ENCODE measurements at regions not wholly inside any gene's neighbourhood (a gene's known extent, or its start where the extent isn't known, plus 50 kb on each side); places are given as distances from the start of the nearest gene placed in this dataset.
A peak's percentile ranks its signal among the peaks of the same experiment; 100 is the strongest.

- Histone ChIP-seq H3K4me3 (ENCODE audit: low read depth in 2 of 2, low read length in 2 of 2) (no peak overlapping the region), H3K36me3 (ENCODE audit: control insufficient read depth, insufficient read depth, low read length) (no peaks in the 10 kb centered on the region), H3K27me3 (ENCODE audit: control insufficient read depth, insufficient read depth, low read length) (no peaks in the 10 kb centered on the region), H3K27ac (ENCODE audit: low read length) (no peak overlapping the region), H3K9me3 (ENCODE audit: control insufficient read depth, insufficient read depth, low read depth, low read length) (no peaks in the 10 kb centered on the region), H3K4me1 (ENCODE audit: control insufficient read depth, insufficient read depth, low read length) (no peaks in the 10 kb centered on the region)
- ChIA-PET CTCF (no interaction called here), POLR2A (no interaction called here)
- DNase-seq (ENCODE audit: low read depth, low spot score) (no peak), ATAC-seq (no peak)
- no TSS peak for BruUV-seq (replicated peaks)
- no peak for TF ChIP-seq CTCF (IDR thresholded peaks at IDR 0.05)
- in situ Hi-C loops (cut with HindIII; ENCODE audit: low pct_unique_long_range_greater_than_20kb, low sequenced_read_pairs): no loop called here
- intact Hi-C loops (cut with micrococcal nuclease; ENCODE audit: unreplicated experiment): no loop called here
Observed at GRCh38 chr9:12464400-12464799, 228.8 kb upstream of the TYRP1 start.

GRCh38 chr9:12464910-12465512, 228.2 kb upstream of the TYRP1 start:
- DNase-seq (ENCODE audit: low read depth, low spot score) (no peak), ATAC-seq (no peak)
- Histone ChIP-seq H3K27ac (ENCODE audit: low read length) (no peak overlapping the region), H3K4me3 (ENCODE audit: low read depth in 2 of 2, low read length in 2 of 2) (no peak overlapping the region), H3K27me3 (ENCODE audit: control insufficient read depth, insufficient read depth, low read length) (no peaks in the 10 kb centered on the region), H3K36me3 (ENCODE audit: control insufficient read depth, insufficient read depth, low read length) (no peaks in the 10 kb centered on the region), H3K4me1 (ENCODE audit: control insufficient read depth, insufficient read depth, low read length) (no peaks in the 10 kb centered on the region), H3K9me3 (ENCODE audit: control insufficient read depth, insufficient read depth, low read depth, low read length) (no peaks in the 10 kb centered on the region)
- in situ Hi-C loops (cut with HindIII; ENCODE audit: low pct_unique_long_range_greater_than_20kb, low sequenced_read_pairs) (no loop called here), intact Hi-C loops (cut with micrococcal nuclease; ENCODE audit: unreplicated experiment) (no loop called here)
- no TSS peak for BruUV-seq (replicated peaks)
- TF ChIP-seq REST (IDR thresholded peaks at IDR 0.05; ENCODE audit: insufficient read depth in 1 of 2, low read depth in 2 of 2, low read length in 1 of 2): no peak
- TF ChIP-seq POLR2AphosphoS5 (IDR thresholded peaks at IDR 0.05; ENCODE audit: low read depth, low read length): no peak
- TF ChIP-seq SIN3A (IDR thresholded peaks at IDR 0.05; ENCODE audit: borderline replicate concordance, insufficient read depth, low read depth, low read length): no peak
- TF ChIP-seq TCF7L2 (IDR thresholded peaks at IDR 0.05; ENCODE audit: low read depth, low read length): no peak
- TF ChIP-seq CTCF (IDR thresholded peaks at IDR 0.05): peak; percentile 36; the same call in 1 of the 2 replicates
- CTCF ChIA-PET: no interaction called here
- POLR2A ChIA-PET: no interaction called here

Data from Panc1 (cell line).